Spleen (tissue), 7 donors: ENCODE measurements at regions not wholly inside any gene's neighbourhood (a gene's known extent, or its start where the extent isn't known, plus 50 kb on each side); places are given as distances from the start of the nearest gene placed in this dataset.

Source experiments
- POLR2A ChIP-seq, 3 donors: fragments of 450-650 bp; IDR thresholded peaks; one replicate each; pipeline ENCODE4 v1.5.1; 2017; ENCODE audit warnings: antibody characterized with exemption in 3 of 3, mild to moderate bottlenecking in 1 of 3
- POLR2AphosphoS5 ChIP-seq, 3 donors: sonication (generic); formaldehyde crosslinking; IDR thresholded peaks; one replicate each; pipeline ENCODE4 v1.5.1; 2017; ENCODE audit warnings: antibody characterized with exemption in 3 of 3
- TF ChIP-seq, protein P1 (sequence below), 11 experiments: fragments of 200-600 bp in 7 of 11; fragments of 450-650 bp in 4 of 11; sonication (generic) in 4 of 11; IDR thresholded peaks in 8 of 11; conservative IDR thresholded peaks in 3 of 11; 1 replicate in 7 of 11; 2 replicates in 4 of 11; pipeline versions ENCODE4 v1.4.0 to v1.8.0; 2016 to 2021; ENCODE audit warnings: antibody characterized with exemption in 11 of 11, inconsistent platforms in 4 of 11, mild to moderate bottlenecking in 1 of 11
- donor health status: DM: no; HTN: no; CAD: no; lungs with moderate emphysema.
- donor health status: DM: no; HTN: no; CAD: no.
- donor health status: DM: no; HTN: no; CAD: no.

DNA sequence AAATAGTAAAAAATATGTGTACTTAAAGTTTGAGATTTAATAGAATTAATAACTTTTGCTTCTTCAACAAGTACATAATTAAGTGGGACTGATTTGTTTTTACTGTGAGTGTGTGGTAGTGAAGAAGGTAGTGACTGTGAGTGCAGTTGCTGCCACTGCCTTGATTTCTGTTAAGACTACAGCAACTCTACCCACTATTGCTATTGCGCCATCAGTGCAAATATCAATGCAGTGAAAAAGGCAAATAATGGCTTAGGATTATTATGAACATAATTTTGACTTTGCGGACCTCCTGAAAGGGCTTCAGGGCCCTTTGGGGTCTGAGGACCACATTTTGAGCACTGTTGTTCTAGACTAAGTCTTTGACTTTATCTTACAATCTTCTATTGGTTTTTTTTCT is 112.0 kb upstream of the PITX1 start:
- TF ChIP-seq, protein P1, sequence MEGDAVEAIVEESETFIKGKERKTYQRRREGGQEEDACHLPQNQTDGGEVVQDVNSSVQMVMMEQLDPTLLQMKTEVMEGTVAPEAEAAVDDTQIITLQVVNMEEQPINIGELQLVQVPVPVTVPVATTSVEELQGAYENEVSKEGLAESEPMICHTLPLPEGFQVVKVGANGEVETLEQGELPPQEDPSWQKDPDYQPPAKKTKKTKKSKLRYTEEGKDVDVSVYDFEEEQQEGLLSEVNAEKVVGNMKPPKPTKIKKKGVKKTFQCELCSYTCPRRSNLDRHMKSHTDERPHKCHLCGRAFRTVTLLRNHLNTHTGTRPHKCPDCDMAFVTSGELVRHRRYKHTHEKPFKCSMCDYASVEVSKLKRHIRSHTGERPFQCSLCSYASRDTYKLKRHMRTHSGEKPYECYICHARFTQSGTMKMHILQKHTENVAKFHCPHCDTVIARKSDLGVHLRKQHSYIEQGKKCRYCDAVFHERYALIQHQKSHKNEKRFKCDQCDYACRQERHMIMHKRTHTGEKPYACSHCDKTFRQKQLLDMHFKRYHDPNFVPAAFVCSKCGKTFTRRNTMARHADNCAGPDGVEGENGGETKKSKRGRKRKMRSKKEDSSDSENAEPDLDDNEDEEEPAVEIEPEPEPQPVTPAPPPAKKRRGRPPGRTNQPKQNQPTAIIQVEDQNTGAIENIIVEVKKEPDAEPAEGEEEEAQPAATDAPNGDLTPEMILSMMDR (IDR thresholded peaks at IDR 0.05 in 8 of 11, conservative IDR thresholded peaks at IDR 0.05 in 3 of 11): no peak
- TF ChIP-seq POLR2AphosphoS5 (IDR thresholded peaks at IDR 0.05) (no peak), POLR2A (IDR thresholded peaks at IDR 0.05) (no peak)
